H9 (cell line): ENCODE measurements at regions not wholly inside any gene's neighbourhood (a gene's known extent, or its start where the extent isn't known, plus 50 kb on each side); places are given as distances from the start of the nearest gene placed in this dataset.

Experiments
- DNase-seq: peaks from one replicate; pipeline ENCODE4 v3.0.0-alpha.2; 2017
- H2AFZ ChIP-seq: one replicate; pipeline ENCODE4 v1.6.1; 2013; ENCODE audit warnings: mild to moderate bottlenecking, low read length, control low read depth, moderate library complexity
- H2AK5ac ChIP-seq: 2 replicates; pipeline ENCODE4 v1.6.1; 2013; ENCODE audit warnings: low read length, control low read depth, mixed read lengths; ENCODE audit not compliant: insufficient read length
- H2BK120ac ChIP-seq: one replicate; pipeline ENCODE4 v1.6.1; 2013; ENCODE audit warnings: low read depth, mild to moderate bottlenecking, low read length, control low read depth, inconsistent platforms; ENCODE audit not compliant: poor library complexity, severe bottlenecking
- H2BK12ac ChIP-seq: 2 replicates; pipeline ENCODE4 v1.6.1; 2013; ENCODE audit warnings: low read length, control low read depth, mixed read lengths, low read depth; ENCODE audit not compliant: insufficient read length
- H2BK15ac ChIP-seq: 2 replicates; pipeline ENCODE4 v1.6.1; 2013; ENCODE audit warnings: low read depth, low read length, control low read depth
- H2BK20ac ChIP-seq: one replicate; pipeline ENCODE4 v1.6.1; 2013; ENCODE audit warnings: low read depth, mild to moderate bottlenecking, low read length, control low read depth, inconsistent platforms; ENCODE audit not compliant: poor library complexity, severe bottlenecking
- H2BK5ac ChIP-seq: 2 replicates; pipeline ENCODE4 v1.6.1; 2013; ENCODE audit warnings: low read length, control low read depth, mixed read lengths; ENCODE audit not compliant: insufficient read length
- H3K14ac ChIP-seq: 2 replicates; pipeline ENCODE4 v1.6.1; 2013; ENCODE audit warnings: low read length, control low read depth; ENCODE audit not compliant: insufficient read depth
- H3K18ac ChIP-seq: 2 replicates; pipeline ENCODE4 v1.6.1; 2013; ENCODE audit warnings: low read depth, mild to moderate bottlenecking, mixed read lengths, low read length, control low read depth; ENCODE audit not compliant: insufficient read length
- H3K23ac ChIP-seq: 2 replicates; pipeline ENCODE4 v1.6.1; 2013; ENCODE audit warnings: low read length, control low read depth, mixed read lengths, low read depth; ENCODE audit not compliant: insufficient read length
- H3K23me2 ChIP-seq: 2 replicates; pipeline ENCODE4 v1.6.1; 2013; ENCODE audit warnings: low read depth, mild to moderate bottlenecking, mixed read lengths, low read length, control low read depth; ENCODE audit not compliant: insufficient read length, poor library complexity, severe bottlenecking
- H3K27ac ChIP-seq: 2 replicates; pipeline ENCODE4 v1.5.1; 2013; ENCODE audit warnings: low read length, control low read depth, mixed read lengths, low read depth; ENCODE audit not compliant: insufficient read length
- H3K27me3 ChIP-seq: 2 replicates; pipeline ENCODE4 v1.6.1; 2013; ENCODE audit warnings: low read length, control low read depth, inconsistent platforms; ENCODE audit not compliant: insufficient read depth
- H3K4ac ChIP-seq: 2 replicates; pipeline ENCODE4 v1.6.1; 2013; ENCODE audit warnings: low read depth, mild to moderate bottlenecking, control low read depth, inconsistent platforms, low read length, moderate library complexity
- H3K4me1 ChIP-seq: 2 replicates; pipeline ENCODE4 v1.6.1; 2013; ENCODE audit warnings: low read length, control low read depth, inconsistent platforms; ENCODE audit not compliant: insufficient read depth
- H3K4me2 ChIP-seq: 2 replicates; pipeline ENCODE4 v1.6.1; 2013; ENCODE audit warnings: low read length, control low read depth, mixed read lengths; ENCODE audit not compliant: insufficient read length, insufficient read depth
- H3K56ac ChIP-seq: 2 replicates; pipeline ENCODE4 v1.6.1; 2013; ENCODE audit warnings: low read depth, mild to moderate bottlenecking, mixed read lengths, low read length, control low read depth; ENCODE audit not compliant: insufficient read length
- H3K79me1 ChIP-seq: 2 replicates; pipeline ENCODE4 v1.6.1; 2013; ENCODE audit warnings: low read depth, mild to moderate bottlenecking, moderate library complexity, low read length, control low read depth, inconsistent platforms; ENCODE audit not compliant: insufficient read depth, poor library complexity, severe bottlenecking
- H3K79me2 ChIP-seq: 2 replicates; pipeline ENCODE4 v1.6.1; 2013; ENCODE audit warnings: low read length, control low read depth, inconsistent platforms; ENCODE audit not compliant: insufficient read depth
- H3K9ac ChIP-seq: 2 replicates; pipeline ENCODE4 v1.6.1; 2013; ENCODE audit warnings: low read length, control low read depth, mixed read lengths; ENCODE audit not compliant: insufficient read length; ENCODE audit errors: extremely low read depth
- H3K9me3 ChIP-seq: one replicate; pipeline ENCODE4 v1.6.1; 2013; ENCODE audit warnings: low read depth, low read length, inconsistent platforms; ENCODE audit not compliant: control insufficient read depth
- H3T11ph ChIP-seq: one replicate; pipeline ENCODE4 v1.6.1; 2013; ENCODE audit warnings: mild to moderate bottlenecking, low read length, control low read depth, inconsistent platforms
- H4K20me1 ChIP-seq: one replicate; pipeline ENCODE4 v1.6.1; 2013; ENCODE audit not compliant: control insufficient read depth, insufficient read length, insufficient read depth
- H4K5ac ChIP-seq: 2 replicates; pipeline ENCODE4 v1.6.1; 2013; ENCODE audit warnings: low read depth, mild to moderate bottlenecking, mixed read lengths, low read length, control low read depth; ENCODE audit not compliant: insufficient read length
- H4K8ac ChIP-seq: replicated peaks from 2 replicates; pipeline ENCODE4 v1.6.1; 2013; ENCODE audit warnings: low read length, control low read depth, mixed read lengths, low read depth; ENCODE audit not compliant: insufficient read length
- H4K91ac ChIP-seq: 2 replicates; pipeline ENCODE4 v1.6.1; 2013; ENCODE audit warnings: low read depth, mild to moderate bottlenecking, moderate library complexity, mixed read lengths, low read length, control low read depth; ENCODE audit not compliant: insufficient read length
- H3K27ac Mint-ChIP-seq, 3 experiments: 2 replicates in 2 of 3; 3 replicates in 1 of 3; pipeline ENCODE4 v1.8.0; 2020 to 2021; ENCODE audit warnings: mixed read lengths in 3 of 3, mild to moderate bottlenecking in 1 of 3, moderate library complexity in 1 of 3
- H3K27me3 Mint-ChIP-seq: 2 replicates; pipeline ENCODE4 v1.8.0; 2021; ENCODE audit warnings: low read depth, mild to moderate bottlenecking, moderate library complexity, mixed read lengths
- H3K36me3 Mint-ChIP-seq, 3 experiments: 2 replicates in 2 of 3; 3 replicates in 1 of 3; pipeline ENCODE4 v1.8.0; 2020 to 2021; ENCODE audit warnings: low read depth in 3 of 3, mixed read lengths in 3 of 3; ENCODE audit not compliant: insufficient read depth in 1 of 3
- H3K4me1 Mint-ChIP-seq, 2 experiments: 2 replicates each; pipeline ENCODE4 v1.8.0; 2020; ENCODE audit warnings: mixed read lengths in 2 of 2
- H3K4me3 Mint-ChIP-seq, 2 experiments: 2 replicates in 1 of 2; 3 replicates in 1 of 2; pipeline ENCODE4 v1.8.0; 2020 to 2021; ENCODE audit warnings: mild to moderate bottlenecking in 2 of 2, mixed read lengths in 2 of 2, moderate library complexity in 1 of 2
- H3K9me3 Mint-ChIP-seq, 2 experiments: 2 replicates in 1 of 2; 3 replicates in 1 of 2; pipeline ENCODE4 v1.8.0; 2020; ENCODE audit warnings: mild to moderate bottlenecking in 2 of 2, mixed read lengths in 2 of 2, moderate library complexity in 1 of 2
- CTCF ChIP-seq: fragments of 200-600 bp; sonication (generic); conservative IDR thresholded peaks from 3 replicates; pipeline ENCODE4 v1.8.0; 2021; ENCODE audit warnings: antibody characterized with exemption, mild to moderate bottlenecking
- WGBS: extraction: QIAGEN DNeasy Blood & Tissue Kit; methylation state at CpG from one replicate; pipeline ENCODE4 v1.1.7; 2013; ENCODE audit warnings: missing lambda C conversion rate, low lambda C conversion rate, mixed read lengths; ENCODE audit not compliant: insufficient read length; ENCODE audit errors: extremely low coverage; 5-methylcytosine and 5-hydroxymethylcytosine counted together

GRCh38 chr13:73299787-73300186 is 241.0 kb downstream of the KLF5 start:
- H3K4ac ChIP-seq: no peak overlapping the region
- H3K23me2 ChIP-seq: no peaks in the 10 kb centered on the region
- no peaks in the 10 kb centered on the region for H3K9me3 ChIP-seq
- H2BK5ac ChIP-seq: no peak overlapping the region
- no peak overlapping the region for H3K9ac ChIP-seq
- no peak overlapping the region for H3K27ac Mint-ChIP-seq
- H3K79me2 ChIP-seq: no peaks in the 10 kb centered on the region
- H3T11ph ChIP-seq: no peak overlapping the region
- no peak overlapping the region for H3K18ac ChIP-seq
- no peak overlapping the region for H3K14ac ChIP-seq
- no peaks in the 10 kb centered on the region for H3K79me1 ChIP-seq
- no peak overlapping the region for H2BK12ac ChIP-seq
- WGBS: no CpG with 5 or more reads among the region's 2 CpGs
- no peak overlapping the region for H2AK5ac ChIP-seq
- no peak overlapping the region for H4K5ac ChIP-seq
- no peaks in the 10 kb centered on the region for H3K4me1 ChIP-seq
- H4K20me1 ChIP-seq: no peaks in the 10 kb centered on the region
- no peak overlapping the region for H2BK20ac ChIP-seq
- no peak overlapping the region for H3K56ac ChIP-seq
- no peak overlapping the region for H4K8ac ChIP-seq
- no peak for TF ChIP-seq CTCF
- no peak overlapping the region for H4K91ac ChIP-seq
- H3K4me3 Mint-ChIP-seq: no peak overlapping the region
- no peaks in the 10 kb centered on the region for H3K27me3 ChIP-seq
- H2BK120ac ChIP-seq: no peak overlapping the region
- H3K36me3 Mint-ChIP-seq: no peaks in the 10 kb centered on the region
- no peak overlapping the region for H3K23ac ChIP-seq
- H3K27ac ChIP-seq: no peak overlapping the region
- DNase-seq: no peak
- H3K4me1 Mint-ChIP-seq: peaks cover 4 to 5% of the 10 kb centered on the region in 2 experiments; a peak in 2 of 4 replicates
- H3K4me2 ChIP-seq: no peak overlapping the region
- no peaks in the 10 kb centered on the region for H3K9me3 Mint-ChIP-seq
- H2BK15ac ChIP-seq: no peak overlapping the region
- no peaks in the 10 kb centered on the region for H3K27me3 Mint-ChIP-seq
- no peak overlapping the region for H2AFZ ChIP-seq
